Fibroblast of peridontal ligament (primary cell): ENCODE measurements at regions not wholly inside any gene's neighbourhood (a gene's known extent, or its start where the extent isn't known, plus 50 kb on each side); places are given as distances from the start of the nearest gene placed in this dataset.

Source experiments
- DNase-seq: peaks from one replicate; pipeline ENCODE4 v3.0.0-alpha.2; 2010; ENCODE audit errors: extremely low read depth

- no peak for DNase-seq
Measured at GRCh38 chr4:44098973-44099372, 349.6 kb downstream of the KCTD8 start.

- DNase-seq = no peak
Measured at GRCh38 chr4:44100456-44100855, 348.2 kb downstream of the KCTD8 start.

GRCh38 chr4:44118971-44119680 lies 329.5 kb downstream of the KCTD8 start:
- no peak for DNase-seq

GRCh38 chr4:44120646-44121045 lies 328.0 kb downstream of the KCTD8 start:
- no peak for DNase-seq

GRCh38 chr4:44121210-44121609 lies 327.4 kb downstream of the KCTD8 start:
- no peak for DNase-seq
